Pulmonary artery endothelial cell (primary cell): ENCODE measurements at regions not wholly inside any gene's neighbourhood (a gene's known extent, or its start where the extent isn't known, plus 50 kb on each side); places are given as distances from the start of the nearest gene placed in this dataset.

ENCODE experiments used
- DNase-seq: peaks from one replicate; pipeline ENCODE4 v3.0.0-alpha.2; 2011; ENCODE audit warnings: low read depth, low spot score

DNA sequence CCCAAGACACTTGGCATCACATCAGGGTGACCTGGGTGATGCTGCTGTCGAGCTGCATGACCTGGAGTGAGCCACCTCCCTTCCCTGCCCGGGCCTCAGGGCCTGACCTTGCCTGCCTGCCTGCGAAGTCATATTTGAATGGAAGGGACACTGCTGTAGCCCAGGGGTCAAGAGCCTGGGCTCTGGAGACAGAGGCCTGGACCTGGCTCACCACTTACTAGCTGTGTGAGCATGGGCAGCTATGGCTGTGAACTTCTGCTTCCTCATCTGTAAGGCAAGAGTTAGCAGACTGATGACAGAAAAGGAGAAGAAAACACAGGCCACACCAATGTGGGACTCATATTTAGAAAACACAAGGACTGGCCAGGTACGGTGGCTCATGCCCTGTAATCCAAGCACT is 118.7 kb downstream of the ZFP36L2 start:
- no peak for DNase-seq

GRCh38 chr2:43106559-43107527 is 119.6 kb downstream of the ZFP36L2 start:
- no peak for DNase-seq

GRCh38 chr2:43105586-43106558 is 120.5 kb downstream of the ZFP36L2 start:
- no peak for DNase-seq

DNA sequence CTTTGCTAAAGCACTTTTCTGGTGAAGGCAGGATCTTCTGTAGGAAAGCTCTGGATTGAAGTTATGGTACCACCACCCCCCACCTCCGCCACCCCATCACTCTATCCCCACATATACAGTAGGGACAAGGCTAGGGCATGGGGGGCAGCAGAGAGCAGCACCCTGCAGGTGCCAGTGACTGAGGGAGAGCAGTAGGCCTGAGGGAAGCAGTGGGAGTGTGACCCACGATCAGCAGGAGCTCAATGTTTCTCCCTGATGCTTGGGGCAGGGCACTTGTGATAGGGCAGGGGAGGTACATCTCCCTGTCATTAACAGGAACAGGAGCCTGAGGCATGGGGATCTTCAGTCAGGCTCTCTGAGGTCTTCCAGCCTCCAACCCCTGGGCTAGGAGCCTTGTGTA is 121.6 kb downstream of the ZFP36L2 start:
- DNase-seq = no peak

DNA sequence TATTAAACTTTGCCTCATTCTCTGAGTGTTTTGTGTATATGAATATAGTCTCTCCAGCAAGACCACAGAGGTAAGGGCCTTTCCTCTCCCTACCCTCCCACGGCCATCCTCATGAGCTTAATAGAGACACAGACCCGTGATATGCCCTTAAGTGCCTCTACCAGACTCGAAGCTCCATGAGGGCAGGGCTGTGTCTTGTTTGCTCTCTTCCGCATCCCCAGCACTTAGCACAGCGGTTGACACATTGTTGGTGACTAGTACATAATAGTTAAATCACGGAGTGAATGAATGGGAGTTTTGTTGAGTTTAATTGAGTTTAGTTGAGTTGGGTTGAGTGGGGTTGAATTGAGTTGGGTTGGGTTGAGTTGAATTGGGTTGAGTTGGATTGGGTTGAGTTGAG is 122.3 kb downstream of the ZFP36L2 start:
- DNase-seq = no peak

DNA sequence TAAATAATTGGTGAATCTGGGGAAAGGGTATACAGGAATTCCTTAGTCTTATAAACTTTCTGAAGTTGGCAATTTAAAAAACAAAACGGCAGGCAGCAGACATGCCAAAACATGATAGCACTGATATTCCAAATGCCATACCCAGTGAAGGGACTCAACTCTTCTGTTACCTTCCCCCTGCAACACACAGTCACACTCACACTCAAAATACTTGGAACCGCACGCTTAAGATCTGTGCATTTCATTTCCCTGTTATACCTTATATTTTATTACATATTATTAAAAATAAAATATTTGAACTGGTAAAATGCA is 123.4 kb downstream of the ZFP36L2 start:
- DNase-seq = no peak

DNA sequence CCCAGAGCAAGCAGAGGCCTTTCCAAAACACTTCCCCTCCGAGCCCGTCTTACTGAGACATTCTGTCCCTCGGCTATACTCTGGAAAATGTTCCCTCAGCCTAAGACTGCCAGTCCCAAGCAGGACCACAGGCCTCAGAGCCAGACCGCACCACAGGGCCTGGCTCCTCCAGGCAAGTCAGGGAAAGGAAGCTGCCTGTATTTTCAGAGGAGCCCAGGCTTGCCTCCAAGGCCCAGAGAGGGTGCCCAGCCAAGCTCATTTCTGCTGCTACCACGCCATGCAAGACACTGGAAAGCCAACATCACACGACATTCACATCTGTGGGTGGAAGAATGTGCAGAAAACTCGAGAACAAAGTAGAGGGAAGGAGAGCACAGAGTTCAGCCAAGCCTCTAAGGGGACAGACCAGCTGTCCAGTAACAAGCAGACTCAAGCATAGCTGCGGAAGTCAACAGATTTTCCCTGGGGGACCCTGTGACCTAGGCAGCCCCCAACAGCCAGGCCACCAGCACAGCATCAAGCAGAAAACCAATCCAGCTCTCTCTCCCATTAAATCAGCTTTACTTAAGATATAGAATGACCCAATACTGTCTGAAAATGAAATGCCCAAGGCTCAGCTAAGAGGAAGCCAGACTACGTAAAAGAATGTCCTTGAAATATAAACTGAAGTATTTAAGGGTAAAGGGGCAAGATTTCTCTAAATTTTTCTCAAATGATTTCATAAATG is 123.9 kb downstream of the ZFP36L2 start:
- DNase-seq = no peak

DNA sequence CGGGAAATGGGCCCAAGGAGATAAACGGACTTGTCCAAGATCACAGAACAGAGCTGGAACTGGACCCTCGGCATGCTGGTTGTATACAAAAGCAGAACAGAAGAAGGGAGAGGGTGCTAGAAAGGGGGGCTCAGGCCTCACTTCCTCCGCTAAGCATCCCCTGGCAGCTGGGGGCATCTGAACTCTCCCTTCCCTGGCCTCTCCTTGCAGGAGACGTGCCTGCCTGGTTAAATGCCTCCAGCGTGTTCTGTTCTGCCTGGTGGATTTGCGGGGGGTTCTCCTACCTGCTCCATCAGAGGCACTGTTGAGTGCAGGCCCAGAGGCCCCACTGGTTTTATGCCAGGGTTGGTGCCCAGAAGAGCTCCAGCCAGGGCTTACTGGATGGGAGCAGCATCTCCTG is 124.7 kb downstream of the ZFP36L2 start:
- no peak for DNase-seq

GRCh38 chr2:43100883-43101662 is 125.3 kb downstream of the ZFP36L2 start:
- no peak for DNase-seq

- DNase-seq = no peak
Observed at GRCh38 chr2:43100362-43100882, 126.0 kb downstream of the ZFP36L2 start.

DNA sequence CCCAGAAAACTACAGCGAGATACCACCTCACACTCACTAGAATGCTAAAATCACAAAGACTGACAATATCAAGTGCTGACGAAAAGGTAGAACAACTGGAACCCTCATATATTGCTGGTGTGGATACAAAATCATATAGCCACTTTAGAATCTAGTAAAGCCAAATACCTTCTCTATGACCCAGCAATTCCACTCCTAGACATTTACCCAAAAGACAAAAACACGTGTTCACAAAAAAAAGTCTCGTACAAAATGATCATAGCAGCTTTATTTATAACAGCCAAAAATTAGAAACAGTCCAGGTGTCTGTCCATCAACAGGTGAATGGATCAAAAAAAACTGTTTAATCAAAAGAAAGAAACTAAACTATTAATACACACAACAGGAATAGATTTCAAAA is 126.6 kb downstream of the ZFP36L2 start:
- no peak for DNase-seq

- DNase-seq = no peak
Observed at GRCh38 chr2:43098539-43098938, 127.9 kb downstream of the ZFP36L2 start.

DNA sequence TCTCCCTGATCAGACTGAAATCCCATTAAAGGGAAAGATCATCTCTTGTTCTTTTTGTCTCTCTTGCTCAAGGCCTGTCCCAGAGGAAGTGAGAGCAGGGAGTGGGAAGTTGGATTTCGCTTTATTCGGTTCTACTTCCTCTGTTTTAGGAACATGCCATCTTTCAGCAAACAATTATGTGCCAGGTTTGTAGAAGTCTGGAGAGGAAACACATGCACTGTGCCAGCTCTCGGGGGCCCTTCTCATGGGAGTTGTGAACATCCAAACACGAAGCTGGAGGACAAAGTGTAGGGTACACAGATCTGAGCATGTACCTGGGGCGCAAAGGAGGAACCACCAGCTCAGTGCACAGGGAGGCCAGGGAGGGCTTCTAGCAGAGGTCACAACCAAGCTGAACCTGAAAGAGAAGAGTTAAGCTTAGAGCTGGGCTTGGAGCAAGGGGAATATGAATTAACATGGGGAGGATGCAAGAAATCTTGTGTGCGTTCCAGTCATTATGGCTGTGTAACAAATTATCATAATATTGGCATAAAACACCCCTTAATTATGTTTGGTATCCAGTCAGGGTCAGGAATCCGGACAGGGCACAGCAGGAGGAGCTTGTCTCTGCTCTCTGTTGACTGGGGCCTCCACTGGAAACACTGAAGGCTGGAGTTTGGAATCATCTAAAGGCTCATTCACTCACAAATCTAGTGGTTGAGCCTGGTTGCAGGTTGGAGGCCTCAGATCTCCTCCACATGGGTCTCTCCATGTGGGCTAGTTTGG is 128.6 kb downstream of the ZFP36L2 start:
- no peak for DNase-seq

DNA sequence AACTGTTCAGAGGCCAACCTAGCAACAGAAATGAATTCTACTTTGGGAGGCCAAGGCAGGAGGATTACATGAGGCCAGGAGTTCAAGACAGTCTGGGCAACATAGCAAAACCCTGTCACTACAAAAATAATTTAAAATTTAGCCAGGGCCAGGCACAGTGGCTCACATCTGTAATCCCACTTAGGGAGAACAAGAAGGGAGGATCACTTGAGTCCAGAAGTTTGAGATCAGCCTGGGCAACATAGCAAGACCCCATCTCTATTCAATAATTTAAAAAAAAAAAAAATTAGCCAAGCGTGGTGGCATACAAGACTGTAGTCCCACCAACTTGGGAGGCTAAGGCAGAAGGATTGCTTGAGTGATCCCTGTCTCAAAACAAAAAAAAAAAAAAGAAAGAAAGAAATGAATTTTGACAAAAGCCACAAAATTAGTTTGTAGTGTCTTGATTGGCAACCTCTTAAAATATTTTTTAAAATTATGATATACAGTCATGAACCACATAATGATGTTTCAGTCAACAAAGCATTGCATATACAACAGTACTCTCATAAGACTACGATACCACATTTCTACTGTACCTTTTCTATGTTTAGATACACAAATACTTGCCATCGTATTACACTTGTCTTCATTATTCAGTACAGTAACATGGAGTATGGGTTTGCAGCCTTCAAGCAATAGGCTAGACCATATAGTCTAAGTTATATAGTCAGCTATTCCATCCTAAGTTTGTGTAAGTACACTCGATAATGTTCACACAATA is 130.7 kb downstream of the ZFP36L2 start:
- DNase-seq = no peak

- no peak for DNase-seq
Observed at GRCh38 chr2:43092520-43093179, 133.8 kb downstream of the ZFP36L2 start.

DNA sequence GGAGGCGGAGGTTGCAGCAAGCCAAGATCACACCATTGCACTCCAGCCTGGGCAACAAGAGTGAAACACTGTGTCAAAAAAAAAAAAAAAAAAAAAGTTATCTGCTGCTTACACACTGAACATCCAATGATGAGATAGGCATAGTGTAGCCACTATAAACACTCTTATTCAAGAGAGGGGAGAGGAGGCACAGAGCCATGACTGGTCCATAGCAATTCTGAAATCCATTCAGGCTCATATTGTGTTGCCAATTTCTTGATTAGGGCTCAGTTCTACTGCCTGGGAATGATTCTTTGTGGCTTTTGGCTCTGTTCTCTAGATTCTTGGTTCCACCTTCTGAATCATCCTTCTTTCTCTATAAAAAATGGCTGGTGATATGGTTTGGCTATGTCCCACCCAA is 136.1 kb downstream of the ZFP36L2 start:
- no peak for DNase-seq

GRCh38 chr2:43088143-43089073 is 138.0 kb downstream of the ZFP36L2 start:
- no peak for DNase-seq
